ENCODE measurements at regions not wholly inside any gene's neighbourhood (a gene's known extent, or its start where the extent isn't known, plus 50 kb on each side); places are given as distances from the start of the nearest gene placed in this dataset.

- TF ChIP-seq CTCF (IDR thresholded peaks at IDR 0.05): no peak
- Histone ChIP-seq H3K27ac (no peak overlapping the region), H3K9me3 (no peaks in the 10 kb centered on the region), H3K36me3 (ENCODE audit: insufficient read depth in 1 of 2, low read depth in 1 of 2) (no peaks in the 10 kb centered on the region), H3K4me1 (no peaks in the 10 kb centered on the region), H3K4me3 (no peak overlapping the region), H3K27me3 (ENCODE audit: insufficient read depth in 3 of 3, low read length in 2 of 3) (no peaks in the 10 kb centered on the region)
- intact Hi-C loops (cut with DNase I): no loop called here
- ATAC-seq (no peak), DNase-seq (no peak)
Observed at GRCh38 chr5:121019106-121019505, 555.0 kb downstream of the PRR16 start.

- Histone ChIP-seq H3K9me3 (no peaks in the 10 kb centered on the region), H3K27me3 (ENCODE audit: insufficient read depth in 3 of 3, low read length in 2 of 3) (no peaks in the 10 kb centered on the region), H3K27ac (no peak overlapping the region), H3K36me3 (ENCODE audit: insufficient read depth in 1 of 2, low read depth in 1 of 2) (no peaks in the 10 kb centered on the region), H3K4me3 (no peak overlapping the region), H3K4me1 (no peaks in the 10 kb centered on the region)
- no peak for TF ChIP-seq CTCF (IDR thresholded peaks at IDR 0.05)
- 68 to 81% (median 72%) methylated on average over 2 of the region's 2 CpGs for WGBS, 3 donors
- DNase-seq (no peak), ATAC-seq (no peak)
- intact Hi-C loops (cut with DNase I): no loop called here
Observed at GRCh38 chr5:121019734-121020133, 555.6 kb downstream of the PRR16 start.

GRCh38 chr5:121021681-121022080, 557.6 kb downstream of the PRR16 start:
- H3K27ac ChIP-seq: no peak overlapping the region
- H3K36me3 ChIP-seq (ENCODE audit: insufficient read depth in 1 of 2, low read depth in 1 of 2): no peaks in the 10 kb centered on the region
- intact Hi-C loops (cut with DNase I): no loop called here
- ATAC-seq: no peak
- 42 to 60% (median 43%) methylated on average over 5 of the region's 5 CpGs for WGBS, 3 donors
- no peaks in the 10 kb centered on the region for H3K9me3 ChIP-seq
- H3K4me3 ChIP-seq: no peak overlapping the region
- H3K27me3 ChIP-seq (ENCODE audit: insufficient read depth in 3 of 3, low read length in 2 of 3): no peaks in the 10 kb centered on the region
- TF ChIP-seq CTCF (IDR thresholded peaks at IDR 0.05): no peak
- no peak for DNase-seq
- no peaks in the 10 kb centered on the region for H3K4me1 ChIP-seq

GRCh38 chr5:121024416-121025311, 560.6 kb downstream of the PRR16 start:
- H3K9me3 ChIP-seq: no peaks in the 10 kb centered on the region
- intact Hi-C loops (cut with DNase I): no loop called here
- no peak overlapping the region for H3K27ac ChIP-seq
- no peak overlapping the region for H3K4me3 ChIP-seq
- 67 to 70% (median 68%) methylated on average over 5 of the region's 5 CpGs for WGBS, 3 donors
- ATAC-seq (no peak), DNase-seq (no peak)
- no peaks in the 10 kb centered on the region for H3K27me3 ChIP-seq (ENCODE audit: insufficient read depth in 3 of 3, low read length in 2 of 3)
- no peaks in the 10 kb centered on the region for H3K36me3 ChIP-seq (ENCODE audit: insufficient read depth in 1 of 2, low read depth in 1 of 2)
- TF ChIP-seq CTCF (IDR thresholded peaks at IDR 0.05): no peak
- no peaks in the 10 kb centered on the region for H3K4me1 ChIP-seq

GRCh38 chr5:121025671-121026070, 561.6 kb downstream of the PRR16 start:
- H3K4me1 ChIP-seq: no peaks in the 10 kb centered on the region
- no peak overlapping the region for H3K27ac ChIP-seq
- DNase-seq: no peak
- intact Hi-C loops (cut with DNase I): no loop called here
- no peak for ATAC-seq
- TF ChIP-seq CTCF (IDR thresholded peaks at IDR 0.05): no peak
- no peaks in the 10 kb centered on the region for H3K36me3 ChIP-seq (ENCODE audit: insufficient read depth in 1 of 2, low read depth in 1 of 2)
- H3K27me3 ChIP-seq (ENCODE audit: insufficient read depth in 3 of 3, low read length in 2 of 3): no peaks in the 10 kb centered on the region
- no peaks in the 10 kb centered on the region for H3K9me3 ChIP-seq
- H3K4me3 ChIP-seq: no peak overlapping the region
- 87 to 95% (median 89%) methylated on average over 2 of the region's 2 CpGs for WGBS, 3 donors

Data from psoas muscle (tissue), 7 donors.